ENCODE measurements at regions not wholly inside any gene's neighbourhood (a gene's known extent, or its start where the extent isn't known, plus 50 kb on each side); places are given as distances from the start of the nearest gene placed in this dataset.
"Not testable (repeated sequence)": the region's sequence is repeated elsewhere in the genome, so short reads cannot be mapped to it uniquely, and the experiment has no call there.

DNA sequence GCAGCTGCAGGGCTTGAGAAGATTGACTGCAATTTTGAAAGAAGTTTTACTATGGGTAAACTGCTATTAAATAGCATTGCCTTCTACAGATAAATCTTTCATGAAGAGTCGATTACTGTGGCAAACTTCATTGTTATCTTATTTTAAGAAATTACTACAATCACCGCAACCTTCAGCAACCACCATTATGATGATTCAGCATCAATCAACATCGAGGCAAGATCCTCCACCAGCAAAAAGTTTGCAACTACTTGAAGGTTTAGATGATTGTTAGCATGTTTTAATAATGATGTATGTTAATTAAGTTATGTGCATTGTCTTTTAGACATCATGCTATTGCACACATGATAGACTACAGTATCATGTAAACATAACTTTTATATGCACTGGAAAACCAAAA is 1511.0 kb downstream of the FSTL5 start:
- DNase-seq (ENCODE audit: low read depth): no peak

DNA sequence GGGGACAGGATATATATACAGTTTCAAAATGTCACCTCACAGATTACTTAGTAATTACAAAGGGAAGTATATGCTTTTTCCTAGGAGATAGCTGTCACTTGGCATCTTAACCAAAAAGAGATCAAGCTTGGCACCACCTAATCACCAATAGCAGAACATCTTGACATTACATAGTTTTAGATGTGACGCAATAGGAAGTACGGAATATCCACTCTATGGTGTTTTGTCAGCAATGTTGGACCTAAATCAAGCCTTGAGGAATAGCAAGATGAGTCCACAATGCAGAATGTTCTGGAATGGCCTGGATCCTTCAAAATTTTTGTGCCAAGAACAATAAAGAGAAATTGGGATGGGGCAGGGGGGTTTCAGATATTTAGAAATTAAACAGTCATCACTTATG is 1488.2 kb downstream of the FSTL5 start:
- no peak for DNase-seq (ENCODE audit: low read depth)

- no peak for DNase-seq (ENCODE audit: low read depth)
Measured at GRCh38 chr4:160685729-160686128, 1478.1 kb downstream of the FSTL5 start.

DNA sequence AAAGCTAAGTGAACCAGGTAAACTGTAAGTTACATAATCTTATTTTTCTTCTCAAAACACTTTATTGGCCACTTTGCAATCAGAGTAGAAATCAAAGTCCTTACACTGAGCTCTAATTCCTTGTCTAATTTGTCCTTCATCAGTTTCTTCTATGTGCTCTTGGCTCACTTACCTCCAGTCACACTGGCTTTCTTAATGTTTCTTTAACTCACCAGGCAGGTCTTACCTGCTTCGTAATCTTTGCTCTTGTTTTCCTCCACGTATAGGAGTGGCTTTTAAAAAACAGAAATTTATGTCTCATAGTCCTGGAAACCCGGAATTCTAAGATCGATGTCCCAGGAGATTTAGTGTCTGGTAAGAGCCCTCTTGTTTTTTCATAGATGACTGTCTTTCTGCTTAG is 1462.1 kb downstream of the FSTL5 start:
- no peak for DNase-seq (ENCODE audit: low read depth)

GRCh38 chr4:160709026-160709425 is 1454.8 kb downstream of the FSTL5 start:
- DNase-seq (ENCODE audit: low read depth): no peak

DNA sequence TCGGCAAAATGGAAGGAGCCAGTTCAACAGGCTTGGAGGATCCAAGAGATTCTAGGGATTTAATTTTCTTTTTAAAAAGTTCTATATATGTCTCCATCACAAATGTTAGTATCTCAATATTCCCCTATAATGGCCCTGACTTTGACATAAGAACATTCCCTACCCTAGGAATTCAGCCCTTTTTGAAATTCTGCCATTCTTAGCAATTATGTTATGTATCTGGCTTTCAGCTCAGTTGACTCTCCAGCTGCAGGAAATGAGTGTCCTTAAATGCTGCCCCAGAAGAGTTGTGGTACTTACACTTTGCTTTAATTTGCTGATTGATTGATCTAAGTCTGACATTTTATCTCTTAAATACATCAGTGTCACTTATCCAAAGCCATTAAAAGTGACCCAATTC is 1454.3 kb downstream of the FSTL5 start:
- no peak for DNase-seq (ENCODE audit: low read depth)

- DNase-seq (ENCODE audit: low read depth): peak; percentile 4
Measured at GRCh38 chr4:160716551-160716950, 1447.2 kb downstream of the FSTL5 start.

GRCh38 chr4:160717848-160718247 is 1446.0 kb downstream of the FSTL5 start:
- DNase-seq (ENCODE audit: low read depth): no peak

DNA sequence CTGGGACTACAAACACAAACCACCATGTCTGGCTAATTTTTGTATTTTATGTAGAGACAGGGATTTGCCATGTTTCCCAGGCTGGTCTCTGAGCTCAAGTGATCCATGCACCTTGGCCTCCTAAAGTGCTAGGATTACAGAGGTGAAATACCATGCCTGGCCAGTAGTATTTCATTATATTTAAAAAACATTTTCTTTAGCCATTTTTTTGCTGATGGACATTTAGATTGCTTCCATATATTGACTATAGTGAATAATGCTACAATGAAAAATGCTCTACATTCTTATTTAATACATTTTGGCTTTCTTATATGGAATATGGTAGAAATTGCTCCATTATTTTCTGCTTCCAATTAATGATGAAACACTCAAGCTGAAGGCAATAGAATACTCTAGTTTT is 1439.7 kb downstream of the FSTL5 start:
- DNase-seq (ENCODE audit: low read depth): no peak

DNA sequence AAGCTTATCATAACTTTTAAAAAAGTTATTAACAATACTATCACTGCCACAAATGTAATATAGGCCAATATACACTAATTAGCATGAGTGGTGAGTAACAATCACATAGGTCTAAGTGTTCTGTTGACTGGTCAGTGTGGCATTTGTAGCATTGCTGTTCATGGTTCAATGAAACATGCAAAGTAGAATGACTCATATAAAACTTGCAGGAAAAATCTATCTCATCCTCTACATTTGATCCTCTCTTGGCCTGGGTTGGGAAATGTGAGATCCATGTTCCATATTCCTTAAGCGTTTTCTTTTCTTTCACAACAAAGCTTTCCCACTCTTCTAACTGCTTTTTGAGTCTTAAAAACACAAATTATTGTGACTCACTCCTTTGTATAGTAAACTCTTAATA is 1418.7 kb downstream of the FSTL5 start:
- peak; percentile 45 for DNase-seq (ENCODE audit: low read depth)

GRCh38 chr4:160746585-160746984 is 1417.2 kb downstream of the FSTL5 start:
- not testable (repeated sequence) for DNase-seq (ENCODE audit: low read depth)

DNA sequence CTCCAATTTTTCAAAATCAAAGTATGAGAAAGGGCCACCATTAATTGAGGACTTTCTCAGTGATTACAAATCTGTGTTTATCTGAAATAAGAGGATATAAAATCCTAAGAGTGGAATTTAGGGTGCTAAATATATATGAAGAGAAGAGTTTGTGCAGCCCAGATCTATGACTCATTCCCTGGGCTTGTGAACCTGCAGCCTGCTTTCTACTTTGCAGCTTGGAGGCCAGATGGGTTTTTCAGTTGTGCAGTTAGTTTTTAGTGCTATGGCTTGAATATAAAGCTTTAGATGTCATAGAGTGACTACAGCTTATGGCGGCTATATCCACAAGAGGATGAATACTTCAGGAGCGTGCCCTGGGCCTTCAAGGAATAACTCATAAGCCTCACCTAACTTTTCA is 1391.1 kb downstream of the FSTL5 start:
- peak; percentile 34 for DNase-seq (ENCODE audit: low read depth)

DNA sequence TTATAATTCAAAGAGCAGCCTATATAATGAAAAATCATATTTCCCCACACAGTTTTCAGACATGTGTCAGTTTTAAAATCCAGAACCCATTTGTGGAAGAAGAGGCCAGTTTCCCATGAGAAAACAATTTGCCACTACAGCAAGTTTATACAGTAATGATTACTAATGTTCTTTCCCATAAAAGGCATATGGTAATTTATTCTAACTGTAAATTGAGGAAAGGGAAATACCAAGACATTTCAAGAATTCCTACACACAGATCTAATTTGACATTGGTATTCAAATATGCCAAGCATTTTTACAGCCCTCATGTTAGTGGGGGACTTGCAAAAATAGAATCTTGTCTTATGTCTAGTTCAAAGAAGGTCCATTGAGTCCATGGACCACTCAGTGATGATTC is 1368.6 kb downstream of the FSTL5 start:
- DNase-seq (ENCODE audit: low read depth): no peak

GRCh38 chr4:160808174-160808573 is 1355.6 kb downstream of the FSTL5 start:
- DNase-seq (ENCODE audit: low read depth): no peak

- DNase-seq (ENCODE audit: low read depth): no peak
Measured at GRCh38 chr4:160809576-160809975, 1354.2 kb downstream of the FSTL5 start.

- no peak for DNase-seq (ENCODE audit: low read depth)
Measured at GRCh38 chr4:160810424-160810823, 1353.4 kb downstream of the FSTL5 start.

DNA sequence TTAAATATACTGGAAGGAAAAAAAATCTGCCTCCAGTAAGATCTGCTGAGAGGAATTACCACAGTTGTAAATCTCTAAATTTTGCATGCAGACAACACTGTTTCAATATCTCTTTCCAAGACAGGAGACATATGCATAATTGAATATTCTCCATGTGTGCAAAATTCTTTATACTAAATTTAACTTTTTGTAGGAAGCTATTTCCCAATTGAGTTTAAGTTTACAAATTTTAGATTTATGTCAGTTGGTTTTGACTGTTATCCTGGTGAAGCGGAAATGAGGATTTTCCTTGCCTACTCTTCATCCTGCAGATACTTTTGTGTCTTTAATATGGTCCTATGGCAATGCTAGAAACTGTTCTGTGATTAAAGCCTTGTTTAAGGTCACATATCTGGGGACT is 1352.9 kb downstream of the FSTL5 start:
- DNase-seq (ENCODE audit: low read depth): no peak

DNA sequence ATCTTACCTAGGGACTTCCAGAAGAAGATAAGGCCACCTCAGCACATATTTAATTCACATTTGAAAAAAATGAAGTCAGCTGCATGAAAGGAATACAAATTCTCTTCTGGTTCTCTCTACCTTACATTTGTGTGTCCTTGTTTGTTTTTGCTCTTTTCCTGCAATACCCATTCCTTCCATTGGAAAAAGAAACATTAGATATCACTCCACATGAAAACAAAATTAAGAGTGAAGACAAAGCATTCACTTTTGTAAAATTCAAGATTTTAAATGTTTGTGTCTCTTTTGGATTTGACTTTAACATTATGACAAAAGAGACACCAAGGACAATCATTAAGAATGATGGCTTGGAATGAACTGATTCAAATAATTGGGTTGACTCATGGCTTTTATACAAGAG is 1351.8 kb downstream of the FSTL5 start:
- DNase-seq (ENCODE audit: low read depth): no peak

- DNase-seq (ENCODE audit: low read depth): no peak
Measured at GRCh38 chr4:160814726-160815125, 1349.1 kb downstream of the FSTL5 start.

- DNase-seq (ENCODE audit: low read depth): no peak
Measured at GRCh38 chr4:160818571-160818970, 1345.2 kb downstream of the FSTL5 start.

- DNase-seq (ENCODE audit: low read depth): peak; percentile 5
Measured at GRCh38 chr4:160819791-160820190, 1344.0 kb downstream of the FSTL5 start.

DNA sequence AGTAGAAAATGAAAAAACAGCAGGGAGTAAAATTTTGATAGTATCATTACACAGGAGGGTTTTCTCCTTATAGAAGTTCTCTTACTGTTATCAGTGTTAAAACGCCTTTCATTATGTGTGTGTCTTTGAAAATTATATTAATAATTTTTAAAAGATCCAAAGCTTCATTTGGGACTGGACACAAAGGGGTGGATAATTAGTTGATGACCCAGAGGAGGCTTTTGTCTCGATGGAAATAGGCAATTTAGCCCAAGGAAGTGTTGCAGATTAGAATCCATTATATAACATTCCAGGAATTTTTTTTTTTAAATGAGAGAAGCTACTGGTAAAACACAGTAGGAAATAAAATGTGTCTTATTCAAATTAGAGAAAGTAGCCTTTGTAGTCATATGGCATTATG is 1339.3 kb downstream of the FSTL5 start:
- DNase-seq (ENCODE audit: low read depth): no peak

DNA sequence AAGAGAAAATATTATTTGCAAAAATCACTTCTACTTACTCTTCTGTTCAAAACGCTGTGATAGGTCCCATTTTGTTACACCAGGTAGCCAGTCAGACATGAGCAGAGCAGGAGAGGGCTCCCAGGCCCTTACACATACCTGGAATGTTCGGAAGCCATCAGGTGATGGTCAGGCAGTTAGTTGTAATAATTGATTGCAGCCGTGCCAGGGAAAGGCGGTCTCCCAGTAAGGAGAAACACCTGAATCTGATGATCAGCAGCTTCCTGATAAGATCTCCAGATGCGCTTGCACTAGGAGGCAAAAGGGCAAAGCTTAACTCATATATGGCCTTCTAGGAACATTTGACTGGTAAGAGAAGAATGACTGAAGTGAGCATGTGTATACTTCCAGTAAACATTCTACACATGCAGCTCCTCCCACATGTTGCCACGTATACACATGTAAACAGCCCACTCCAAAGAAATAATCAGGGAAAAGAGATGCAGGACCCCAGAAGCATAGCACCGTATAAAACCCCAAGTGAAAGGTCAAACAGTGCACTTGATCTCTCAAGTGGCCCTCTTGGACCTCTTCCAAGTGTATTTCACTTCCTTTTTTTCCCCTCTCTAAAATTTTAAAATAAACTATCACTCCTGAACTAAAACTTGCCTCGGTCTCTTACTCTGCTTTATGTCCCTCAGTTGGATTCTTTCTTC is 1338.0 kb downstream of the FSTL5 start:
- no peak for DNase-seq (ENCODE audit: low read depth)

DNA sequence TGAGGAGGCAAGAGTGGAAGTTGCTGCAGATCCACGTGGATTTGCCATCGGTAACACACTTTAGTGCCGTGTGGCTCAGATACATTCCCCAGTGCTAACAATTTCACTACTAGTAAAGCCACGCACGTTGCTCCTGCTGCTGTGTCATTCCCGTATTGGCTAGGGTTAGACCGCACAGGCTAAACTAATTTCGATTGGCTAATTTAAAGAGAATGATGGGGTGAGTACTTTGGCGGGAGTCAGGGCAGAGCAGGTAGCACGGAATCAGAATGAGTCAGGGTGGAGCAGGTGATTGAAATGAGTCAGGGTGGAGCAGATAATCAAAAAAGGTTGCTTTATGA is 1337.5 kb downstream of the FSTL5 start:
- no peak for DNase-seq (ENCODE audit: low read depth)

Measured in ELR (cell line).